ENCODE measurements at regions not wholly inside any gene's neighbourhood (a gene's known extent, or its start where the extent isn't known, plus 50 kb on each side); places are given as distances from the start of the nearest gene placed in this dataset.

DNA sequence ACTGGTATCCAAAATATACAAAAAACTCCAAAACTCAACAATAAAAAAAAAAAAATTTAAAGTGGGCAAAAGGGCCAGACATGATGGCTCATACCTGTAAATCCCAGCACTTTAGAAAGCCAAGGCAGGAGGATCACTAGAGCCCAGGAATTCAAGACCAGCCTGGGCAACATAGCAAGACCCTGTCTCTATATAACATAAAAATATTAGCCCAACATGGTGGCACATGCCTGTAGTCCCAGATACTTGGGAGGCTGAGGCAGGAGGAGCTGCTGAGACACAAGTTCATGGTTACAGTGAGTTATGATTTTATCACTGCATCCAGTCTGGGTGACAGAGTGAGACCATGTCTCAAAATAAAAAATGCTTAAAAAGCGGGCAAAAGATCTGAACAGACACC is 121.0 kb upstream of the BEND6 start:
- H3K36me3 ChIP-seq (ENCODE audit: control insufficient read depth in 2 of 3, insufficient read depth in 3 of 3, low read length in 3 of 3), result no peaks in the 10 kb centered on the region
- H3K9ac ChIP-seq (ENCODE audit: low read length in 3 of 3), result no peak overlapping the region
- H3K27ac ChIP-seq (ENCODE audit: low read depth in 2 of 2, low read length in 2 of 2), result no peak overlapping the region
- no peak overlapping the region for H3K4me3 ChIP-seq (ENCODE audit: low read length in 3 of 3)
- TF ChIP-seq, protein P1, sequence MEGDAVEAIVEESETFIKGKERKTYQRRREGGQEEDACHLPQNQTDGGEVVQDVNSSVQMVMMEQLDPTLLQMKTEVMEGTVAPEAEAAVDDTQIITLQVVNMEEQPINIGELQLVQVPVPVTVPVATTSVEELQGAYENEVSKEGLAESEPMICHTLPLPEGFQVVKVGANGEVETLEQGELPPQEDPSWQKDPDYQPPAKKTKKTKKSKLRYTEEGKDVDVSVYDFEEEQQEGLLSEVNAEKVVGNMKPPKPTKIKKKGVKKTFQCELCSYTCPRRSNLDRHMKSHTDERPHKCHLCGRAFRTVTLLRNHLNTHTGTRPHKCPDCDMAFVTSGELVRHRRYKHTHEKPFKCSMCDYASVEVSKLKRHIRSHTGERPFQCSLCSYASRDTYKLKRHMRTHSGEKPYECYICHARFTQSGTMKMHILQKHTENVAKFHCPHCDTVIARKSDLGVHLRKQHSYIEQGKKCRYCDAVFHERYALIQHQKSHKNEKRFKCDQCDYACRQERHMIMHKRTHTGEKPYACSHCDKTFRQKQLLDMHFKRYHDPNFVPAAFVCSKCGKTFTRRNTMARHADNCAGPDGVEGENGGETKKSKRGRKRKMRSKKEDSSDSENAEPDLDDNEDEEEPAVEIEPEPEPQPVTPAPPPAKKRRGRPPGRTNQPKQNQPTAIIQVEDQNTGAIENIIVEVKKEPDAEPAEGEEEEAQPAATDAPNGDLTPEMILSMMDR (IDR thresholded peaks at IDR 0.05; ENCODE audit: borderline replicate concordance, extremely low read depth, insufficient read depth), result no peak
- H3K4me1 ChIP-seq (ENCODE audit: control insufficient read depth in 2 of 3, insufficient read depth in 2 of 3, low read depth in 1 of 3, low read length in 3 of 3), result no peaks in the 10 kb centered on the region
- DNase-seq (no peak), FAIRE-seq (no peak)
- intact Hi-C loops (cut with DNase I), result no loop called here
- H3K9me3 ChIP-seq (ENCODE audit: control insufficient read depth in 2 of 3, insufficient read depth in 1 of 3, low read length in 3 of 3), result no peaks in the 10 kb centered on the region
- no peaks in the 10 kb centered on the region for H3K27me3 ChIP-seq (ENCODE audit: control insufficient read depth, insufficient read depth, low read length)

DNA sequence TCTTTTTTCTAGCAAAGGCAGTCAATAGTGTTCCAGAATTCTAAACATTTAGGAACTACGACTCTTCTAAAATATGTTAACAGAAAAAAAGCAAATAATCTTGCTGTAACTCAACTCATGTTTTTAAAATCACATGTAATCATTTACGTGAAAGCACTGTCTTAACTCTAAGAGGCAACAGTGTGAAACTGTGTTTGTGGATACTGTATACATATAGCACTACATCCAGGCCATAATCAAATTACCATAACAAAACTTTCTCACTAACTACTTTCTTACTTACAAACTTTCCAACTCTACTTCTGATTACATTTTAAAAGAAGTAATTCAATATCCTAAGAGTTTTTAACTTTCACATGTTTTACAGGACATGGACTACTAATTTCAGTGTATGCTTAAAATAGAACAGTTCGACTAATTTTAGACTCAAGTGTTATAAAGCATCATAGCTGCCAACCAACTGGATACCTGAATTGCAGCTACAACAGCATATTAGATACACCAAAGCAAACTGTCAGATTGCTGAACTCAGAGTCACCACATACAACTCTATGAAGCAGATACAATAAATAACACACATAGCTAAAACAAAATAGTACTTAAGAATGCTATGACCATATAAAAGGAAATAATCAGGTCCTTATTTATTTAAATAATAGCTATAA is 121.6 kb upstream of the BEND6 start:
- no peaks in the 10 kb centered on the region for H3K9me3 ChIP-seq (ENCODE audit: control insufficient read depth in 2 of 3, insufficient read depth in 1 of 3, low read length in 3 of 3)
- no peak overlapping the region for H3K27ac ChIP-seq (ENCODE audit: low read depth in 2 of 2, low read length in 2 of 2)
- no peaks in the 10 kb centered on the region for H3K27me3 ChIP-seq (ENCODE audit: control insufficient read depth, insufficient read depth, low read length)
- no peaks in the 10 kb centered on the region for H3K4me1 ChIP-seq (ENCODE audit: control insufficient read depth in 2 of 3, insufficient read depth in 2 of 3, low read depth in 1 of 3, low read length in 3 of 3)
- DNase-seq (no peak), FAIRE-seq (no peak)
- no peak overlapping the region for H3K9ac ChIP-seq (ENCODE audit: low read length in 3 of 3)
- no peaks in the 10 kb centered on the region for H3K36me3 ChIP-seq (ENCODE audit: control insufficient read depth in 2 of 3, insufficient read depth in 3 of 3, low read length in 3 of 3)
- TF ChIP-seq, protein P1 (IDR thresholded peaks at IDR 0.05; ENCODE audit: borderline replicate concordance, extremely low read depth, insufficient read depth), result no peak
- no peak overlapping the region for H3K4me3 ChIP-seq (ENCODE audit: low read length in 3 of 3)
- intact Hi-C loops (cut with DNase I), result no loop called here

DNA sequence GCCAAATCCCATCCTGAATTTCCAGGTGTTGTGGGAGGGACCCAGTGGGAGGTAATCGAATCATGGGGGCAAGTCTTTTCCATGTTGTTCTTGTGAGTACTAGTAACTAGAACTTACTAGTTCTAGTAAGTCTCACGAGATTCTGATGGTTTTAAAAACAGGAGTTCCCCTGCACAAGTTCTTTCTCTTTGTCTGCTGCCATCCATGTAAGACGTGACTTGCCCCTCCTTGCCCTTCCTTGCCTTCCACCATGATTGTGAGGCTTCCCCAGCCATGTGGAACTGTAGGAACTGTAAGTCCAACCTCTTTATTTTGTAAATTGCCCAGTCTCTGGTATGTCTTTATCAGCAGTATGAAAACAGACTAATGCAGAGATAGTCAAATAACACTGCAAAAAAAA is 122.7 kb upstream of the BEND6 start:
- FAIRE-seq (no peak), DNase-seq (no peak)
- Histone ChIP-seq H3K4me3 (ENCODE audit: low read length in 3 of 3) (no peak overlapping the region), H3K4me1 (ENCODE audit: control insufficient read depth in 2 of 3, insufficient read depth in 2 of 3, low read depth in 1 of 3, low read length in 3 of 3) (no peaks in the 10 kb centered on the region), H3K9ac (ENCODE audit: low read length in 3 of 3) (no peak overlapping the region), H3K9me3 (ENCODE audit: control insufficient read depth in 2 of 3, insufficient read depth in 1 of 3, low read length in 3 of 3) (no peaks in the 10 kb centered on the region), H3K27me3 (ENCODE audit: control insufficient read depth, insufficient read depth, low read length) (no peaks in the 10 kb centered on the region), H3K36me3 (ENCODE audit: control insufficient read depth in 2 of 3, insufficient read depth in 3 of 3, low read length in 3 of 3) (no peaks in the 10 kb centered on the region), H3K27ac (ENCODE audit: low read depth in 2 of 2, low read length in 2 of 2) (no peak overlapping the region)
- TF ChIP-seq, protein P1 (IDR thresholded peaks at IDR 0.05; ENCODE audit: borderline replicate concordance, extremely low read depth, insufficient read depth), result no peak
- intact Hi-C loops (cut with DNase I), result no loop called here

DNA sequence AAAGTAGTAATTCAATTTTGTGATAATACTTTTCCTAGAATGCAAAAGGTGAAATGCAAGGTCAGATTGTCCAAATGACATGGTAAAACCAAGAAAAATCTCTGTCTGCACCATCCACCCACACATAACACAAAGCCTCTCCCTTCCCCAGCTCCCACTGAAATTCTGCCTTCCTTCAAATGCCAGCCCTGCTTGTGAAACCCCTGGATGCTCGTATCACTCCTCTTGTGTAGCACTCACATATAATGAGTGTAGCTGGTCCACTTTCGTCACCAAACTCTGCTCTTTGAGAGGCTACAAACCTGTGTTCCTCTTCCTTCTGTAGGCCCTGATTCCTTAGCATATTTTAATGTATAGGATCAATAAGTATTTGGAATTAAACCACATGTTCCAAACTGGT is 123.6 kb upstream of the BEND6 start:
- no peaks in the 10 kb centered on the region for H3K27me3 ChIP-seq (ENCODE audit: control insufficient read depth, insufficient read depth, low read length)
- no peak overlapping the region for H3K4me3 ChIP-seq (ENCODE audit: low read length in 3 of 3)
- no peak for FAIRE-seq
- H3K27ac ChIP-seq (ENCODE audit: low read depth in 2 of 2, low read length in 2 of 2), result no peak overlapping the region
- intact Hi-C loops (cut with DNase I), result no loop called here
- TF ChIP-seq, protein P1 (IDR thresholded peaks at IDR 0.05; ENCODE audit: borderline replicate concordance, extremely low read depth, insufficient read depth), result no peak
- H3K9me3 ChIP-seq (ENCODE audit: control insufficient read depth in 2 of 3, insufficient read depth in 1 of 3, low read length in 3 of 3), result no peaks in the 10 kb centered on the region
- DNase-seq, result no peak
- no peaks in the 10 kb centered on the region for H3K36me3 ChIP-seq (ENCODE audit: control insufficient read depth in 2 of 3, insufficient read depth in 3 of 3, low read length in 3 of 3)
- H3K4me1 ChIP-seq (ENCODE audit: control insufficient read depth in 2 of 3, insufficient read depth in 2 of 3, low read depth in 1 of 3, low read length in 3 of 3), result no peaks in the 10 kb centered on the region
- no peak overlapping the region for H3K9ac ChIP-seq (ENCODE audit: low read length in 3 of 3)

All from kidney (tissue), 13 donors.